GM12878 (cell line): ENCODE measurements at regions not wholly inside any gene's neighbourhood (a gene's known extent, or its start where the extent isn't known, plus 50 kb on each side); places are given as distances from the start of the nearest gene placed in this dataset.

Source experiments
- ATAC-seq: fragments of 200-7000 bp; cut with Tn5 transposase; 3 replicates; pipeline ENCODE4 v1.9.1; 2020; ENCODE audit warnings: mild to moderate bottlenecking, moderate library complexity
- BruUV-seq: library from RNA; stranded (reverse); fragments of 400-500 nt; replicated peaks from 2 replicates; lab custom pipeline; 2021; lab: Mats Ljungman, UMichigan
- CTCF ChIA-PET: fragments of 300-600 bp; sonication (Branson Sonifier 250); formaldehyde crosslinking; extraction: SDS; loops from one replicate; lab custom pipeline; 2021; ENCODE audit warnings: inconsistent platforms; lab: Yijun Ruan, JAX
- POLR2A ChIA-PET: fragments of 350-600 bp; formaldehyde crosslinking; extraction: SDS; loops from one replicate; lab custom pipeline; 2021; ENCODE audit warnings: inconsistent platforms; lab: Charles Lee
- RAD21 ChIA-PET: fragments of 300-600 bp; sonication (Branson Sonifier 250); formaldehyde crosslinking; loops from one replicate; lab custom pipeline; 2023; ENCODE audit warnings: antibody characterized with exemption; ENCODE audit not compliant: unreplicated experiment; lab: Charles Lee
- SMC1A ChIA-PET: fragments of 300-600 bp; sonication (Branson Sonifier 250); formaldehyde crosslinking; loops from one replicate; lab custom pipeline; 2023; ENCODE audit not compliant: unreplicated experiment, uncharacterized antibody; lab: Charles Lee
- DNase-seq: peaks from one replicate; pipeline ENCODE4 v3.0.0-alpha.2; 2011; ENCODE audit warnings: low read depth, low spot score
- FAIRE-seq: peaks from 3 replicates; lab custom pipeline; 2011; peaks lifted over from hg19 to GRCh38; lab: Jason Lieb, UNC
- H2AFZ ChIP-seq: 2 replicates; pipeline ENCODE4 v1.6.0; 2011; ENCODE audit warnings: low read depth, low read length, control low read depth; ENCODE audit not compliant: control insufficient read depth
- H3K27ac ChIP-seq: 2 replicates; pipeline ENCODE4 v1.5.1; 2011; ENCODE audit warnings: control low read depth; ENCODE audit not compliant: control insufficient read depth, insufficient read depth
- H3K27me3 ChIP-seq, 2 experiments: replicated peaks in 1 of 2; 2 replicates each; pipeline versions ENCODE4 v1.6.0 to v1.6.1; 2011; ENCODE audit warnings: low read length in 1 of 2; ENCODE audit not compliant: control insufficient read depth in 2 of 2, insufficient read depth in 2 of 2
- H3K36me3 ChIP-seq, 2 experiments: 2 replicates each; pipeline ENCODE4 v1.5.1; 2011; ENCODE audit warnings: low read length in 1 of 2; ENCODE audit not compliant: control insufficient read depth in 2 of 2, insufficient read depth in 2 of 2
- H3K4me1 ChIP-seq: 2 replicates; pipeline ENCODE4 v1.6.1; 2011; ENCODE audit warnings: mild to moderate bottlenecking, low read length, moderate library complexity, mixed read lengths; ENCODE audit not compliant: control insufficient read depth, insufficient read depth
- H3K4me2 ChIP-seq: 2 replicates; pipeline ENCODE4 v1.6.0; 2011; ENCODE audit warnings: control low read depth; ENCODE audit not compliant: control insufficient read depth, insufficient read depth
- H3K4me3 ChIP-seq: fragments of 200-600 bp; sonication (generic); 2 replicates; pipeline ENCODE4 v1.5.1; 2016
- H3K79me2 ChIP-seq: 2 replicates; pipeline ENCODE4 v1.6.0; 2011; ENCODE audit warnings: low read length; ENCODE audit not compliant: control insufficient read depth, insufficient read depth
- H3K9ac ChIP-seq: 2 replicates; pipeline ENCODE4 v1.8.0; 2011; ENCODE audit warnings: low read length, control low read depth, mixed read lengths; ENCODE audit not compliant: control insufficient read depth, insufficient read depth
- H3K9me3 ChIP-seq: replicated peaks from 3 replicates; pipeline ENCODE4 v1.5.1; 2011; ENCODE audit warnings: mild to moderate bottlenecking, low read length; ENCODE audit not compliant: control insufficient read depth, insufficient read depth
- H4K20me1 ChIP-seq: 2 replicates; pipeline ENCODE4 v1.6.0; 2011; ENCODE audit not compliant: control insufficient read depth, insufficient read depth
- BCLAF1 ChIP-seq: fragments of 450-650 bp; IDR thresholded peaks from 2 replicates; pipeline ENCODE4 v1.6.1; 2017; ENCODE audit warnings: antibody characterized with exemption, mild to moderate bottlenecking, moderate library complexity
- BRCA1 ChIP-seq: IDR thresholded peaks from 2 replicates; pipeline ENCODE4 v1.6.1; 2011; ENCODE audit warnings: low read depth, low read length, improper control_type of control experiment
- KDM1A ChIP-seq: fragments of 200-600 bp; sonication (generic); IDR thresholded peaks from 2 replicates; pipeline ENCODE4 v1.6.1; 2016; ENCODE audit warnings: borderline replicate concordance
- MLLT1 ChIP-seq: fragments of 450-650 bp; IDR thresholded peaks from 2 replicates; pipeline ENCODE4 v1.6.1; 2016; ENCODE audit warnings: mild to moderate bottlenecking
- RELB ChIP-seq: fragments of 450-650 bp; IDR thresholded peaks from 2 replicates; pipeline ENCODE4 v1.6.1; 2017; ENCODE audit warnings: low read depth, mild to moderate bottlenecking, moderate library complexity
- SKIL ChIP-seq: fragments of 450-650 bp; IDR thresholded peaks from 2 replicates; pipeline ENCODE4 v1.6.1; 2017; ENCODE audit warnings: mild to moderate bottlenecking, low read depth, inconsistent platforms; ENCODE audit not compliant: poor library complexity, severe bottlenecking
- ZNF207 ChIP-seq: fragments of 450-650 bp; IDR thresholded peaks from 2 replicates; pipeline ENCODE4 v1.6.1; 2014; ENCODE audit warnings: antibody characterized with exemption, mild to moderate bottlenecking, borderline replicate concordance
- WGBS: methylation state at CpG from one replicate; pipeline ENCODE4 v1.1.6; 2016; ENCODE audit warnings: low lambda C conversion rate; ENCODE audit not compliant: insufficient replicate concordance, insufficient coverage; ENCODE audit errors: missing lambda C conversion rate; 5-methylcytosine and 5-hydroxymethylcytosine counted together
- in situ Hi-C: fragments of 300-500 bp; cut with MboI; formaldehyde crosslinking; loops from 9 replicates; pipeline ENCODE4 v1.14.3; 2018; ENCODE audit warnings: mixed read lengths
- intact Hi-C: fragments of 100-400 bp; cut with micrococcal nuclease; formaldehyde crosslinking; loops from one replicate; pipeline ENCODE4 v1.14.2; 2022; ENCODE audit not compliant: unreplicated experiment
- TF ChIP-seq, protein P1 (sequence below): fragments of 450-650 bp; formaldehyde crosslinking; IDR thresholded peaks from 2 replicates; pipeline ENCODE4 v1.4.0; 2020; ENCODE audit warnings: mild to moderate bottlenecking, moderate library complexity

DNA sequence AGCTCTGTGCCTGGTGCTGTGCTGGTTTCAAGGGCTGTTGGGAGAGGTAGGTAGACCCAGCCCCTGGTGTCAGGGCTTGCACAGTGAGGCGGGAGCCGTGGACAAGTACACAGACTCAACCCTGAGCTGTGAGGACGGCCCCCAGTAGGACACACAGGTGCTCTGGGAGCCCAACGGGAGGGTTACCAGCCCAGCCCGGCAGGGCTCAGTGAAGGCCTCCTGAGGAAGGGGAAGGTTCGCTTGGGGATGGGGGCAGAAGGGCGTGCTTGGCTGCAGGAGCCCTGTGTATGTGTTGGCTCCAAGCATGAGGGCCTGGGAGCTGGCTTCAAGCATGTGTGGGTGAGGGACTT is 58.9 kb downstream of the SLC25A47 start:
- ATAC-seq (no peak), FAIRE-seq (no peak), DNase-seq (no peak)
- no TSS peak for BruUV-seq
- no peak overlapping the region for H3K9ac ChIP-seq
- intact Hi-C loops = loop anchor here (10.0 kb wide), 1 partner anchor 1243 kb away; no protein-coding TSS in a partner anchor
- H2AFZ ChIP-seq = no peak overlapping the region
- POLR2A ChIA-PET = no interaction called here
- H3K4me2 ChIP-seq = no peak overlapping the region
- CTCF ChIA-PET = interaction anchor here (0.9 to 11.5 kb wide), 9 partner anchors 10 to 272 kb away, joined by 3 to 241 read pairs (median 9); no protein-coding TSS in a partner anchor
- no peaks in the 10 kb centered on the region; the same call in 2 of the 3 replicates for H3K9me3 ChIP-seq
- WGBS = 57% methylated on average over 6 of the region's 7 CpGs
- H3K4me3 ChIP-seq = no peak overlapping the region
- no peak overlapping the region for H3K27ac ChIP-seq
- H3K27me3 ChIP-seq = no peaks in the 10 kb centered on the region
- RAD21 ChIA-PET = interaction anchor here (0.9 to 6.3 kb wide), 3 partner anchors 10 to 264 kb away, joined by 4 to 93 read pairs (median 4); no protein-coding TSS in a partner anchor
- no peaks in the 10 kb centered on the region; the same call in 1 of the 2 replicates for H3K79me2 ChIP-seq
- SMC1A ChIA-PET = interaction anchor here (0.5 to 5.7 kb wide), 4 partner anchors 41 to 271 kb away, joined by 3 to 95 read pairs (median 12); no protein-coding TSS in a partner anchor
- in situ Hi-C loops = loop anchor here (5.0 kb wide), 2 partner anchors 265 to 1245 kb away; no protein-coding TSS in a partner anchor
- peaks cover 4% of the 10 kb centered on the region for H3K4me1 ChIP-seq
- H3K36me3 ChIP-seq = no peaks in the 10 kb centered on the region
- no peaks in the 10 kb centered on the region for H4K20me1 ChIP-seq
- TF ChIP-seq BRCA1 (no peak), BCLAF1 (no peak), ZNF207 (no peak), SKIL (no peak), KDM1A (no peak), RELB (no peak), MLLT1 (no peak)
- TF ChIP-seq, protein P1, sequence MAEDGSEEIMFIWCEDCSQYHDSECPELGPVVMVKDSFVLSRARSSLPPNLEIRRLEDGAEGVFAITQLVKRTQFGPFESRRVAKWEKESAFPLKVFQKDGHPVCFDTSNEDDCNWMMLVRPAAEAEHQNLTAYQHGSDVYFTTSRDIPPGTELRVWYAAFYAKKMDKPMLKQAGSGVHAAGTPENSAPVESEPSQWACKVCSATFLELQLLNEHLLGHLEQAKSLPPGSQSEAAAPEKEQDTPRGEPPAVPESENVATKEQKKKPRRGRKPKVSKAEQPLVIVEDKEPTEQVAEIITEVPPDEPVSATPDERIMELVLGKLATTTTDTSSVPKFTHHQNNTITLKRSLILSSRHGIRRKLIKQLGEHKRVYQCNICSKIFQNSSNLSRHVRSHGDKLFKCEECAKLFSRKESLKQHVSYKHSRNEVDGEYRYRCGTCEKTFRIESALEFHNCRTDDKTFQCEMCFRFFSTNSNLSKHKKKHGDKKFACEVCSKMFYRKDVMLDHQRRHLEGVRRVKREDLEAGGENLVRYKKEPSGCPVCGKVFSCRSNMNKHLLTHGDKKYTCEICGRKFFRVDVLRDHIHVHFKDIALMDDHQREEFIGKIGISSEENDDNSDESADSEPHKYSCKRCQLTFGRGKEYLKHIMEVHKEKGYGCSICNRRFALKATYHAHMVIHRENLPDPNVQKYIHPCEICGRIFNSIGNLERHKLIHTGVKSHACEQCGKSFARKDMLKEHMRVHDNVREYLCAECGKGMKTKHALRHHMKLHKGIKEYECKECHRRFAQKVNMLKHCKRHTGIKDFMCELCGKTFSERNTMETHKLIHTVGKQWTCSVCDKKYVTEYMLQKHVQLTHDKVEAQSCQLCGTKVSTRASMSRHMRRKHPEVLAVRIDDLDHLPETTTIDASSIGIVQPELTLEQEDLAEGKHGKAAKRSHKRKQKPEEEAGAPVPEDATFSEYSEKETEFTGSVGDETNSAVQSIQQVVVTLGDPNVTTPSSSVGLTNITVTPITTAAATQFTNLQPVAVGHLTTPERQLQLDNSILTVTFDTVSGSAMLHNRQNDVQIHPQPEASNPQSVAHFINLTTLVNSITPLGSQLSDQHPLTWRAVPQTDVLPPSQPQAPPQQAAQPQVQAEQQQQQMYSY (CRISPR knock-in tag) = no peak
